Stimulated activated CD4-positive, alpha-beta T cell treated with anti-CD3 and anti-CD28 coated beads, Interleukin-2, amount 100 ng/mL, for 48 hours (primary cell): ENCODE measurements at regions not wholly inside any gene's neighbourhood (a gene's known extent, or its start where the extent isn't known, plus 50 kb on each side); places are given as distances from the start of the nearest gene placed in this dataset.
"Not testable (repeated sequence)": the region's sequence is repeated elsewhere in the genome, so short reads cannot be mapped to it uniquely, and the experiment has no call there.

Experiments used
- DNase-seq, 2 donors: peaks; one replicate each; pipeline ENCODE4 v3.0.0-alpha.2; 2020

DNA sequence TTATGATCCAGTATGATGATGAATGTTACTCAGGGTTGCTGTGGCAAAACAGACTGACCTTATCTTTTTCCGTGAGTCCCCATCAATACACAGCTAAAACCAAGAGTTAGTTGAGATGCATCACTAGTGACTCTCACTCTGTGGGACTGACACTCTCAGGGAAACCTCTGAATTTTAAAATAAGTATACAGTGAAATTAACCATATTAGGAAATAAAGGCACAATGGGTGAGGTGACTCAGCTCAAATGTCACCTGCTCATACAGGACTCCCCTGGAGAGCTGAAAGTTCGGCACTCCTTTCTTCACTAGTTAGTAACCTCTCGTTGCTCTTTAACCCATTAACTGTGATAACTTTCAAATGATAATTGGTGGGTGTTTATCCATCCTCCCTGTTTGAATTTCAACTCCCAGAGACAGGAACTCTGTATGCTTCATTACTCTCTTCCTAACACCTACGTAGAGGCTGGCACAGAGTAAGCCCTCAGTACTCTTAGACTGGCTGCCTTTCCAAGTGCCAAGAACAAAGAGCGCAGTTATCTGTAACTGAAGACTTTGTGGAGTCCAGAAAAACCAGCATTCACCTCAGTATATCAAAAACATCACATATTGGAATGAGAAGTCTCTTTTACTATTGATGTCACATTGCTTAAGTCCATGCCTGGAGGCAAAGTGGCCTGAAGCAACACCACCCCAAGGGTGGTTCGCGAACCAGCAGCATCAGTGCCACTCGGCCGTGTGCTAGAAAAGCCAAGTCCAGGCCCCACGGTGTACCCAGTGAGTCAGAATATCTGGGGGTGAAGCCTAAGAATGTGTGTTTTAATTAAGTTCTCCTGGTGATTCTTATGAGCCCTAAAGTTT is 91.1 kb downstream of the NIBAN1 start:
- DNase-seq = no peak

DNA sequence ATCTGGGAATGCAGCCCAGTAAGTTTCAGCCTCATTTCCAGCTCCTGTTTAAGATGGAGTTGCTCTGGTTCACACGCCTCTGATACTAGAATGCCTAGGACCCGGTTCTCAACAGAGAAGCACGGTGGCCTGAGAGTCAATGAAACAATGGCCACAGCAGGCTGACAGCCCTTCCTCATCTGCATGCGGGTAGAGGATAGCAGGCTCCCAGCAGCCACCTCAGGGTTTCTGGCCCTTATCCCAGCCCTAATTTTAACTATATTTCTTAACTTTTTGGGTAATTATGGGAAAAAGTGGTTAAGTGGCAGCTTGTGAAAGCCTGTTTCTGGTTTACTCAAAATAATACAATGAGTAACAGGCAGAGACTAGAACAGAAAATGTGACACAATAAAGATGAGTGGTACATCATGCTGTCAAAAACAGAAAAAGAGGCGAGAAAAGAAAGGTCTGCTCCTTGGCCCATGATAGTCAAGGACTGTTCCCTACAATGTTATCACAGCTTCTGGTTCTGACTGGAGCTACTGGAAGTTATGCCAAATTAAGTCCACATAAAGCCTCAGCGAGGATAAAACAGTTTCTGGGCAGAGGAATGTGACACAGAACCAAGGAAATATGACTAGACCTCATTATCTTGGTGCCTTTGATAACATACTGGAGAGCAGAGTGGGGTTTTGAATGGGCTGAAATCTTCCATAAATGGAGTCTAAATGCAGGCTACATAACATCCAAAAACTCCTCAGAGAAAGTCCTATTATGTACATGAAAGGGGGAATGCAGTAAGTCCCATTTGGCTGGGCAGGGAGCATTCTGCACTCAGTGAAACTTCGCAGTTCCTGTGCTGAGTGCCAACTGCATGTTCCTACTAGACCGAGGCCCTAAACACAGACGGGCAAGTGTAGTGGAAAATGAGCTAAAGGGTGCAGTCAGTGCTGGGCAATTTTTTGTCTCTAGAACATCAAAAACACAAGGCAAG is 92.1 kb downstream of the NIBAN1 start:
- DNase-seq = no peak

DNA sequence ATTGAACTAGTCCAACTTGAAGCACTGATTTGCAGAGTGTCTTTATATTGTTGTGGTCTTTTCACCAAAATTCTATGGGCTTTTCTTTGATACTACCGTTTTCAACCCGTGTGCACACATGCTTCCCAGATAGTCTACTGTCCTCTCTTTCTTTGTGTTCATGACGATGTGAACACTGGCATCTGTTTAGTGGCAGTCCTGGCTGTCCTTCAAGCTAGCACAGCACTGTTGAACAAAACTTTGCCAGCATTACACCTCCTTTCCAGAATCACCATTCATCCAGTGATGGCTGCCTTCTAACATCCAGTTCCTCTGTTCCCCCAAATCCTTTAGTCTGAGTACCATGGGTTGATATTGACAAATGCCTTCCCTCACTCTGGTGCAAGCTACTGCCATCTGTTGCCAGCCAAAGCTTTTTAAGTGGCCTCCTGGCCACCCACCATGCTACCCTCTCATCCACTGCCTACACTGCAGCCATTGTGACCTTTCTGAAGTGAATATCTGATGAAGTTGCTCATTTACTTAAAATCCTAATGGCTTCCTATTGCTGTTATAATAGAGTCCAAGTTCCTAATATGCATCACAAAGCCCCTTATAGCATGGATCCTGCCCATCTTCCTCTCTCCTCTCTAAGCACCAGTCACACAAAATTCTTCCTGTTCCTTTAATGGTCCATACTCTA is 94.3 kb downstream of the NIBAN1 start:
- no peak for DNase-seq

DNA sequence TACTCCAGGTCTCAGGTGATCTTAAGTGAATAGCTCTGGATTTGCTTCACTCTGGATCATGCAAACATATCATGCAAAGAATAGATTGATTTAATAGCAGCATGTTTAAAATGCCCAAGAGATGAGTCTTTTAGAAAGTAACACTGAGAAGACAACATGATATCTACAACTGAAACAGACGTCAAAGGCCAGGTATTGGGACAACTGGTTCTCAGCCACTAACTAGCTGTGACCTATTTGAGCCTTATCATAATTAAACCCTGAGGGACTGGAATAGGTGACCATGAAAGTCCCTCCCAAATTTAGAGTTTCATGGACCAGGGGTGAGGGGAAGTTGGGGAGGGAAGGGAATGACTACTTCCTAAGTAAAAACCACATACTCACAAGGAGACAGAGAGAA is 95.7 kb downstream of the NIBAN1 start:
- no peak for DNase-seq

DNA sequence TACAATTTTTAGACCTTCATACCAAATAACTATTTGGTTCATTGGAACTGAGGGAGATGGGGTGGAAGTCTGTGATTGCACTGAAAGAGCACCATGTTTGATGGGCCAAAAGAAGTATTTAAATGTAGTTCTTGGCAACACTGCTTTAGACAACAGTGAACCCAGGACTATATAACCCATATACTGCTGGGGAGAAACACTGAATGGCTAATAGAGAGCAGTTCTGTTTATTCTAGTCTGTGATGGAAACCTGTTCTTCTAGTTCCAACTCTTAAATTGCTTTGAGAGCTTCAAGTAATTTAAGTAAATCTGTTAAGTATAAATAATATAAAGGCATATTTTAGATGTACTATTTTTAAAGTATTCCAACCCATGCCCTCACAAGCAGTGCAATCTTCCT is 96.3 kb downstream of the NIBAN1 start:
- no peak for DNase-seq

DNA sequence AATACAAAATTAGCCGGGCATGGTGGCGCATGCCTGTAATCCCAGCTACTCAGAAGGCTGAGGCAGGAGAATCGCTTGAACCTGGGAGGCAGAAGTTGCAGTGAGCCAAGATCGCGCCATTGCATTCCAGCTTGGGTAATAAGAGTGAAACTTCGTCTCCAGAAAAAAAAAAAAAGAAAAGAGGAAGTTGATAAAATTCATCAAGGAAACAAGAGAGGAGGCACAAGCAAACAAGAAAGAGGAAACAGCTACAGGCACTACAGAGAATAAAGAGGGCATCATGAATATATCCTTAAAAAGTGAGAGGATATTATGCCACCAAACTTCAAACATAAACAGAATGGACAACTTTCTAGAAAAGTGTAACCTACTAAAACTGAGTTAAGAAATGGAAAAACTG is 98.3 kb downstream of the NIBAN1 start:
- DNase-seq = not testable (repeated sequence)

DNA sequence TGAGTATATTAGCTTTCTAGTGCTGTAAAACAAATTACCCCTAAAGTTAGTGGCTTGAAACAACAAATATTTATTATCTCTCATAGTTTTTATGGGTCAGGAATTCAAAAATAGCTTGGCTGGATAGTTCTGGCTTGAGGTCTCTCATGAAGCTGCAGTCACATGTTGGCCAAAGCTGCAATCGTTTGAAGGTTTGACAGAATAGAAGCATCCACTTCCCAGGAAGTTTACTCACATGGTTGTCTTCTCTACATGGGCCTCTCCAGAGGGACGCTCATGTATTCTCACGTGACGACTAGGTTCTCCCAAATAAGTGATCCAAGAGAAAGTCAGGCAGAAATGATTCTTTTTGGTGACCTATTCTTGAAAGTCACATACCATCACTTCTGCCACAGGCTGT is 99.1 kb downstream of the NIBAN1 start:
- DNase-seq = no peak

DNA sequence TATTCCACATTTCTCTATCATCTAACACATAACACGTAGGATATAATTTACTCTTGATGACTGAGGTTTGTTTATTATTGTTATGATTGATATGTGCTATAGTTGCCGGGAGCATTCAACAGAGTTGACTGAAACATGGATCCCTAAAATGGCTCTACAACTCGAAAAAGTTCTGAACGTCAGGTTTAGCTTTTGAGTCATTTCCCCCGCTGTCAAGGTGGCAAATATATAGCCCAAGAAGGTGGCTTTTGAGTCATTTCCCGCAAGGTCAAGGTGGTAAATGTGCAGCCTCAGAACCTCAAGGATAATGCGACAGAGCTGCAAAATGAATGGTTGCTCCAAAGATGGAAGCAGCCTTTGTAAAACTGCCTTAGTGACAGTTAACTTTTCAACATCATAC is 104.0 kb downstream of the NIBAN1 start:
- DNase-seq = no peak

DNA sequence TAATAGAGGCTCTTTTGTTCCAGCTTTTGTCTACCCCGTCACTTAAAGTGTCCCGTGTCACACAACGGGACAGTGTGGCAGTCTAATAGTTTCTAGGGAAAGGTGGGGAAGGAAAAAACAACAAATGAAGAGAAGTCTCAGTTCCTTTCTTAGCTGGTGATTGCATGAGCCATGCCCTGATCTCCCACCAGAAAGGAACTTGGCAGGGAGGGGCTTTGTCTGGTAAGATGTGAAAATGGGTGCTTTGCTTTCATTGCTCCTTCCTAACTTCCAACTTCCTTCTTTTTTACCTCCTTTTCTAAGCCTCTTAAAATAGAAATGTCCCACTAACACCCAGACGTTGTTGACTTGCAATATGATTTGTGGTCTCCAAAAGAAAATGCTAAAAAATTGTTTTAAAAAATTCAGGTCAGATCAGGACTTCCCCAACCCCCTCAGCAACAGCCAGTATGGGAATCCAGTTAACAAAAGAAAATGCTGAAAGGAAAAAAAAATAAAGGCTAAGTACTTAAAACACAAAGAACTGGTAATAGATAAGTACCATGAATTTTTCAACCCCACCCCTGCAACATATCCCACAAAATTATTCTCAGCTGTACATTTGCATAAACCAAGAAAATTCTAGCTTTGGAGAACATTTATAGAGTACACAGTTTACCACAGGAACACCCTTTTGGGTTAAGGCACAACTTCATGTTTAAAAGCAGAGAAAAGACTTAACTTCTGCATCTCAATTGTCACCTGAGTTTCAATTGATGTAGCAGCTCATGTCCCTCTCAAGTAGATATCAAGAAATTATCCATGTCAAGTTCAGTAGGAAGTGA is 106.2 kb downstream of the NIBAN1 start:
- no peak for DNase-seq

DNA sequence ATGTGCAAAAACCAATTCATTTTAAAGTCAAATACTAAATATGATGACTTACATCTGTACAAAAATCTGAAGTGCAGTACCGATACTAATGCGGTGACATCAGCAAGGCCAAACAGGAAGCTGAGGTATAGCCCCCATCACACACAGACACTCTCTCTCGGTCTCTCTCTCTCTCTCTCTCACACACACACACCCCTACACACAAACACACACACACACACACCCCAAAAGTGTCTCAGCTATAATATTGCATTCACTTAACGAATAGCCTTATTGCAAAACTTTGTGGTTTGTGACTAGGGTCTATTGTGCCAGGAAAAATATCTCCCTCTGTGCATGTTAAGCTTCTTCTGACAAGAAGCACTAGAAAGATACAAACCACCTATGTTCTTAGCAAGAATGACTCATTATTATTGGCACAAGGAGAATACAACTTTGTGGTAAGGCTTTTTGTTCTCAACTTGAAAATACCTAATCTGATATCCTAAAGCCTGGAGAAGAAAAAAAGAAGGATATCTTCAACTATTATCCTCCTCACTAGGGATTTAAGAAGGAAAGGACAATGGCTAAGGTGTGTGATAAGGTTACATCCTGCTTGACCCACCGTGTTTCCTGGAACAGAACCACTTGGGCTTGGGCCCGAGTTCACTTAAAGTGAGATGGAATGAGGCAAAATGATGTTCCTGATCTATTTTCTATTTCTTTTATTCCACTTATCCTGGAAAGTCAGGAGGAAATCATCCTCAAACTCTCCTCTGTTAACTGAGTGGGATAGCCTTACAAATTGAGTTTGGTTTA is 107.1 kb downstream of the NIBAN1 start:
- no peak for DNase-seq

DNA sequence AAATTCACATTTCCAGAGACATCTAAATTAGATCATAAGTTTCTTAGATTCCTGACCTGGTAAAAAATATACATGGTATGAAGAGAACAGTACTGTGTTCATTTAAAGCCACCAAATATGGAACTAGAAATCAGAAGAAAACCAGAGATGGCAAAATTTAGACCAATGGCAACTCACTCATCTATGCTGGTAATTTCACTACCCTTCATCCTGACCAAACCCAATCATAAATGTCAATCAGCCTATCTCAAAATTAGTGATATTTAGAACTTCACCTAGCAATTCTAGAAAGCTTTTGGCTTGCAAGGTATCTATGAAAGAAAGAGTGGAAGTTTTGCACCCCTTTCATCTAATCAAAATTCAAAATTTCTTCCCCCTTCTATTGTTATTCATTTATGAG is 107.7 kb downstream of the NIBAN1 start:
- DNase-seq = no peak

DNA sequence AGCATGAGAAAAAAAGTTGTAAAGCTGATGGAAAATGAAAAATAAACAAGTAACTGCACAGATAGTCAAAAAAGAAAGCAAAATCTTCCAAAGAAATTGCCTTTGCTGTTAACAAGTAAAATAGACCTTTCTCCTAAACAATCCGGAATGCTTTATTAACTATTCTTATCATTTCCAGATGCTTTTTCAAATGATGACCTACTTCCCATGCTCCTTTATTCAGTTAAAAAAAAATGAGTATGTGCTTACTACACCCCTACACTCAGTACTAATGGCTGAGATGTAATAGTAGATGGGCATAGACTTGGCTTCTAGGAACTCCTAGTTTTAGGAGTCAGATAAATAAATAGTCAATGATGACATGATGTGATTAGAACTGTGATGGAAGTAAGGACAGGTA is 108.5 kb downstream of the NIBAN1 start:
- no peak for DNase-seq

DNA sequence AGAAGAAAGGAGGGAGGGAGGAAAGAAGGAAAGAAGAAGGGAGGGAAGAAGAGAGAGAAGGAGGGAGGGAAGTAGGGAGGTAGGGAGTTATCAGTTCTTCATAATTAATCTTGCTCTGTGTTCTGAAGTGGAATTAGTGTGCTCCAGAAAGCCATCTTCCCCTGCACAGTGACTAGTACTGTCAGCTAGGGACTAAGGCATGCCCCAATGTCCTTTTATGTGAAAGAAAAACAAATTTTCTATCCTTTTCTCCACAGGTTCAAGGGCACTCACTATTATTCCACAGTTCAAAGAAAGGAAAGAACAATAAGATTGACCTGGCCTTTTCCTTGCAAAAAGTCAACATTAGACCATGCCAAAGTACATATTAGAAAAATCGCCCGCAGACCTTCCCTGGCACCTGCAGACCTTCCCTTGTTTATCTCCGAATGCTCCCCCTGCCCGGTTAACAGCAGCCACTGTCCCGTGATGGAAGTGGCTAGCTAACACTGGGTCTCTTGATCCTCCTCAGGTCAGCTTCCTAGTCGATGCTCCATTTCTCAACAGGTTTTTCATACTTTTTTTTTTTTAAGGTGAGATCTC is 107.2 kb upstream of the EDEM3 start:
- no peak for DNase-seq

DNA sequence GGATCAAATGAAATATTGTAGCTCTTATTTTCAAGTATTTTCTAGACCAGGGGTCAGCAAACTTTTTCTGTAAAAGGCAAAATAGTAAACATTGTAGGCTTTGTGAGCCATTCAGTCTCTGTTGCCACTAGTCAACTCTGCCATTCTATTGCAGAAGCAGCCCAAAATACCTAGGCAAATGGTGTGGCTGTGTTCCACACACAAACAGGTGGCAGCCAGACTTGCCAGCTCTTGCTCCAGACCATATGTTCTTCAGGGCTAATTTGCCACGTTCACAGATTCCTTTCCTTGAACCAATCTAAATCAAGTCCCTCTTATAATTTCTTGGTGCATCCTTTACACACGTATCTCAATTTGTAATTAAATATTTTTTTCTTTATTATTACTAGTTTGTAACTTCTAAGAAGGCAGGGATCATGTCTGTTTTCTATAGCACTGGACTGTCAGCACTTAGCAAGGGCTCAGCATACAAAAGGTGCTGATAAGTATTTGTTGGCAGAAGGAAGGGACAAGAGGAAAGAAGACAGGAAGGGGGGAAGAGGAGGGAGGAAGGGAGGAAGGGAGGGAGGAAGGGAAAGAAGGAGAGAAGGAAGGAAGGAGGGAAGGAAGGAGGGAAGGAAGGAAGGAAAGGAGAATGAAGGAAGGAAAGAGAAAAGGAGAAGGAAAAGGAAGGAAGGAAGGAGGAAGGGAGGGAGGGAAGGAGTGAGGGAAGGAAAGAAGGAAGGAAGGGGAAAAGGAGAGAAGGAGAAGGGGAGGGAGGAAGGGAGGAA is 106.5 kb upstream of the EDEM3 start:
- DNase-seq = no peak

DNA sequence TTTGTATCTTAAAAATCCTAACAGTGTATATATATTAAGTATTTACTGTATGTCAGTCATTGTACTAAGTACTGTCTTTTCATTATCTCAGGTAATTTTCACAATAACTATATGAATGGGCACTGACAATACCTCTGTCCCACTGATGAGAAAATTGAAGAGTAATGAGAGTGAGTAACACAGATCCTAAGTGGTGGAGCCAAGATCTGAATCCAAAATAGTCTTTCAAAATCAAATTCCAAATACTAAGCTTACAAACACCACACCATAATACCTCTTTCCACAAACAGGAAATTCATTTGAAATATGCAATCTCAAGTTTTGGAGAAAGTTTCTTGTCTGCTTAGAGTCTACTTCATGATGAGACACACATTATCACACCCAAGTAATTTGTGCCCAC is 105.9 kb upstream of the EDEM3 start:
- no peak for DNase-seq

DNA sequence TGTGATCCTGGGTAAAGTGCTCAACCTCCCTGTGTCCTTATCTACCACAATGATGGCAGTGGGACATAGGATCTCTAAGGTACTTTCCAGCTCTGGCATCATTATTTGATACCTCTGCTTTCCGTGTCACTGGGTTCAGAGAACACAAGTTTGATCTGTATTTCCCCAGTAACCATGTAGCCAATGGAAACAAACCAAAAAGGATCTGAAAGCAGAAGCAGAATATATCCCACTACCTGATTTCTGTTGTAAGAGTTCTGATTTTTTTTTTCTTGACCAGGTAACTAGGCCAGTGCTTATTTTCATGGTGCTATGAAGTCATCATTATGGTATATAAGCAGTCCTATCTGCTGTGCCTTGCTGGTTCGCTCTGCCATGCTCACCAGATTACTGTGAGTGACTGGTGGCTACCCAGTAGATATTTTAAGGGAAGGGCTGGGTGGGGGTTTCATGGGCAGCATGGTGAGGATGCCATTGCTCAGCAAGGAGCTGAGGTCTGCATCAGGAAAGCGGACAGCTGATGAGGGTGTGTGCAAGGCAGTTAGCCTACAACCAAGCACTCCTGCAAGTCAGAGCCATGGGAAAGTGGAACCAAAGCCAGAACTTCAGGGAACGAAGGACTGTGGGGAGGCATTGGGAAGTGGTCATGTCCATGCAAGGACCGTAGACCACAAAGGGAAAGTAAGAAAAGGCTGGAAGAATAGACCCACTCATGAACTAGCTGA is 104.9 kb upstream of the EDEM3 start:
- no peak for DNase-seq

DNA sequence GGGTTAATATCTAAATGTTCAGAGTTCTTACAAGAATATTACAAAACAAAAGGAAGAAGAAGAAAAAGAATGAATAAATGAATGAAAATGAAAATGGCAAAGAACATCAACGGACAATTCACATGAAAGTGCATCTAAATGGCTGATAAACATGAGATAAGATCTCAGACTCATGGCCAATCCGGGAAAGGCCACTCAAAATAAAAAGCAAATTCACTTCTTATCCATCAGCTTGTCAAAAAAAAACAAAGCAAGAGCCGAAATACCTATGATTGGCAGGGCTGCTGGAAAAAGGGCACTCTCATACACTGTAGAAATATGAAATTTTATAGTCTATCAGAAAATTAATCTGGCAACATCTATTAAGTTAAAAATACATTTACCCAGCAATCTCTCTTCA is 103.6 kb upstream of the EDEM3 start:
- DNase-seq = no peak

DNA sequence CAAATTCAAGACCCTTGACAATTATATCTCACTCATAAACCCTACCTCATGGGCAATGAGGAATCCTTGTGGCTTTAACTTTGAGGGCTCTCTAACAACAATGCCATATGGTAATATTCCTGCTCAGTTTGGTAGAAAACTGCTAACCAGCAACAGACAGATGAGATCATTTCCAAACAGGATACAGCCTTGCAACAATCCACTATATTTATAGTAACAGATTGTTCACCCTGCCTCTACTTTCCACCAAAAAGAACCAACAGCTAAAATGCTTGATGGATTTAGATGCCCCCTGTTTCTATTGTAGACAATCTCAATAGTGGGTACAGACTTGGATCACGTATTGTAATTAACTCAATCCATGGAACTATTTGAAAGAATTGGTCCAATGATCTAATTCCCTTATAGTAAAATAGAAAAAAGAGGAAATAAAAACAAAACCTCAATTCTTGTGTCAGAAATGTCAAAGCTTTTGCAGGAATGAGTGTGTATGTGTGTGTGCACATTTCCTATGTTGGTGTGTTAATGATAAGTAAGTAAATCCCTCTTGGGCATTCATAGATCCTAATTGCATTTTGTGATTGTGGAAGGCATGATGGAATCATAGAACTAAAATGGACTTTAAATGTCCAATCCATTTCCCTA is 100.0 kb upstream of the EDEM3 start:
- no peak for DNase-seq

DNA sequence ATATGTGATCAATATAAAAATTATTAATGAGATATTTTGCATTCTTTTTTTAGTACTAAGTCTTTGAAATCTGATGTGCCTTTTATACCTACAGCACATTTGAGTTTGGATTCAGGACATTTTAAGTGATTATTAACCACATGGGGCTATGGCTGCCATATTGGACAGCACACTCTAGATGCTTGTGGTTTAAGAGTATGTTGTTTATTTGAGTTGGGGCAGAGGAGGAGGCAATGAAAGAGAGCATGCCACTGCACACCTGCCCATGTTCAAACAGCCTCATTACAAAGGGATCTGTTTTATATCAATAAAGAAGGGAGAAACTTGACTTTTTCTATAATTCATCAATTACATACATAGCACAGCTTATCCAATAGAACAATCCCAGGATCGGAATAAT is 99.4 kb upstream of the EDEM3 start:
- DNase-seq = no peak
